ENCODE measurements at regions not wholly inside any gene's neighbourhood (a gene's known extent, or its start where the extent isn't known, plus 50 kb on each side); places are given as distances from the start of the nearest gene placed in this dataset.
"Not testable (repeated sequence)": the region's sequence is repeated elsewhere in the genome, so short reads cannot be mapped to it uniquely, and the experiment has no call there.

GRCh38 chr22:22369219-22369963 is 124.8 kb downstream of the VPREB1 start:
- not testable (repeated sequence) for TF ChIP-seq POLR2AphosphoS5 (IDR thresholded peaks at IDR 0.05; ENCODE audit: borderline replicate concordance, low read depth, low read length); EZH2 (IDR thresholded peaks at IDR 0.05)

Data from SK-N-MC (cell line).